SW480 (cell line): ENCODE measurements at regions not wholly inside any gene's neighbourhood (a gene's known extent, or its start where the extent isn't known, plus 50 kb on each side); places are given as distances from the start of the nearest gene placed in this dataset.

Experiments used
- DNase-seq: peaks from one replicate; pipeline ENCODE4 v3.0.0-alpha.2; 2016; ENCODE audit warnings: low spot score

GRCh38 chr4:125515016-125515415 is 200.3 kb downstream of the FAT4 start:
- no peak for DNase-seq

- DNase-seq = no peak
Measured at GRCh38 chr4:125517831-125518230, 203.1 kb downstream of the FAT4 start.

- DNase-seq = no peak
Measured at GRCh38 chr4:125518281-125518680, 203.5 kb downstream of the FAT4 start.

- no peak for DNase-seq
Measured at GRCh38 chr4:125519371-125520146, 204.8 kb downstream of the FAT4 start.

- DNase-seq = no peak
Measured at GRCh38 chr4:125520258-125520990, 205.7 kb downstream of the FAT4 start.

GRCh38 chr4:125522588-125522987 is 207.8 kb downstream of the FAT4 start:
- no peak for DNase-seq

GRCh38 chr4:125522992-125523391 is 208.2 kb downstream of the FAT4 start:
- peak; percentile 47 for DNase-seq

- DNase-seq = no peak
Measured at GRCh38 chr4:125526420-125526819, 211.7 kb downstream of the FAT4 start.

GRCh38 chr4:125527681-125528080 is 212.9 kb downstream of the FAT4 start:
- DNase-seq = no peak

- no peak for DNase-seq
Measured at GRCh38 chr4:125529071-125529470, 214.3 kb downstream of the FAT4 start.

GRCh38 chr4:125538670-125539069 is 223.9 kb downstream of the FAT4 start:
- no peak for DNase-seq

GRCh38 chr4:125539691-125540090 is 224.9 kb downstream of the FAT4 start:
- no peak for DNase-seq

- no peak for DNase-seq
Measured at GRCh38 chr4:125541836-125542385, 227.2 kb downstream of the FAT4 start.

GRCh38 chr4:125546272-125546671 is 231.5 kb downstream of the FAT4 start:
- DNase-seq = no peak

- no peak for DNase-seq
Measured at GRCh38 chr4:125547836-125548235, 233.1 kb downstream of the FAT4 start.

GRCh38 chr4:125550769-125551168 is 236.0 kb downstream of the FAT4 start:
- no peak for DNase-seq

GRCh38 chr4:125551466-125551865 is 236.7 kb downstream of the FAT4 start:
- no peak for DNase-seq

- no peak for DNase-seq
Measured at GRCh38 chr4:125551967-125552366, 237.2 kb downstream of the FAT4 start.

GRCh38 chr4:125572601-125573000 is 257.8 kb downstream of the FAT4 start:
- no peak for DNase-seq

GRCh38 chr4:125573368-125573767 is 258.6 kb downstream of the FAT4 start:
- DNase-seq = no peak

GRCh38 chr4:125573786-125574185 is 259.0 kb downstream of the FAT4 start:
- no peak for DNase-seq

GRCh38 chr4:125582302-125582701 is 267.5 kb downstream of the FAT4 start:
- DNase-seq = no peak

GRCh38 chr4:125590158-125590557 is 275.4 kb downstream of the FAT4 start:
- DNase-seq = no peak
